Left ventricle myocardium inferior (tissue), 1 donor: ENCODE measurements at regions not wholly inside any gene's neighbourhood (a gene's known extent, or its start where the extent isn't known, plus 50 kb on each side); places are given as distances from the start of the nearest gene placed in this dataset.
"Not testable (repeated sequence)": the region's sequence is repeated elsewhere in the genome, so short reads cannot be mapped to it uniquely, and the experiment has no call there.

ENCODE experiments used
- DNase-seq: peaks from one replicate; pipeline ENCODE4 v3.0.0-alpha.2; 2020
- H3K27ac ChIP-seq: fragments of 200-600 bp; replicated peaks from 2 replicates; pipeline ENCODE4 v1.8.0; 2021
- H3K27me3 ChIP-seq: fragments of 200-600 bp; 2 replicates; pipeline ENCODE4 v1.8.0; 2021; ENCODE audit warnings: low read depth
- H3K36me3 ChIP-seq: fragments of 200-600 bp; 2 replicates; pipeline ENCODE4 v1.8.0; 2021
- H3K4me1 ChIP-seq: fragments of 200-600 bp; 2 replicates; pipeline ENCODE4 v1.8.0; 2021
- H3K4me3 ChIP-seq: fragments of 200-600 bp; 2 replicates; pipeline ENCODE4 v1.8.0; 2021; ENCODE audit warnings: mild to moderate bottlenecking, moderate library complexity
- H3K9me3 ChIP-seq: fragments of 200-600 bp; replicated peaks from 2 replicates; pipeline ENCODE4 v1.8.0; 2021
- intact Hi-C: fragments of 100-400 bp; cut with micrococcal nuclease; formaldehyde crosslinking; loops from one replicate; pipeline ENCODE4 v1.11.0; 2022
- TF ChIP-seq, protein P1 (sequence below): fragments of 200-600 bp; IDR thresholded peaks from 2 replicates; pipeline ENCODE4 v1.8.0; 2021; ENCODE audit warnings: antibody characterized with exemption, mild to moderate bottlenecking, borderline replicate concordance
- donor health status: DM: no; HTN: yes; CAD: no; lungs with severe emphysema.

- Histone ChIP-seq H3K4me3 (no peak overlapping the region), H3K9me3 (no peaks in the 10 kb centered on the region), H3K4me1 (no peaks in the 10 kb centered on the region), H3K27ac (no peak overlapping the region), H3K27me3 (no peaks in the 10 kb centered on the region), H3K36me3 (no peaks in the 10 kb centered on the region)
- no peak for DNase-seq
- intact Hi-C loops, result no loop called here
- TF ChIP-seq, protein P1, sequence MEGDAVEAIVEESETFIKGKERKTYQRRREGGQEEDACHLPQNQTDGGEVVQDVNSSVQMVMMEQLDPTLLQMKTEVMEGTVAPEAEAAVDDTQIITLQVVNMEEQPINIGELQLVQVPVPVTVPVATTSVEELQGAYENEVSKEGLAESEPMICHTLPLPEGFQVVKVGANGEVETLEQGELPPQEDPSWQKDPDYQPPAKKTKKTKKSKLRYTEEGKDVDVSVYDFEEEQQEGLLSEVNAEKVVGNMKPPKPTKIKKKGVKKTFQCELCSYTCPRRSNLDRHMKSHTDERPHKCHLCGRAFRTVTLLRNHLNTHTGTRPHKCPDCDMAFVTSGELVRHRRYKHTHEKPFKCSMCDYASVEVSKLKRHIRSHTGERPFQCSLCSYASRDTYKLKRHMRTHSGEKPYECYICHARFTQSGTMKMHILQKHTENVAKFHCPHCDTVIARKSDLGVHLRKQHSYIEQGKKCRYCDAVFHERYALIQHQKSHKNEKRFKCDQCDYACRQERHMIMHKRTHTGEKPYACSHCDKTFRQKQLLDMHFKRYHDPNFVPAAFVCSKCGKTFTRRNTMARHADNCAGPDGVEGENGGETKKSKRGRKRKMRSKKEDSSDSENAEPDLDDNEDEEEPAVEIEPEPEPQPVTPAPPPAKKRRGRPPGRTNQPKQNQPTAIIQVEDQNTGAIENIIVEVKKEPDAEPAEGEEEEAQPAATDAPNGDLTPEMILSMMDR, result no peak
Measured at GRCh38 chr13:37510441-37510840, 88.1 kb downstream of the POSTN start.

- H3K4me3 ChIP-seq, result no peak overlapping the region
- TF ChIP-seq, protein P1, result no peak
- H3K9me3 ChIP-seq, result no peaks in the 10 kb centered on the region
- no peak overlapping the region for H3K27ac ChIP-seq
- no peak for DNase-seq
- intact Hi-C loops, result no loop called here
- no peaks in the 10 kb centered on the region for H3K27me3 ChIP-seq
- H3K4me1 ChIP-seq, result no peaks in the 10 kb centered on the region
- no peaks in the 10 kb centered on the region for H3K36me3 ChIP-seq
Measured at GRCh38 chr13:37505531-37505930, 93.0 kb downstream of the POSTN start.

- Histone ChIP-seq H3K4me3 (no peak overlapping the region), H3K36me3 (no peaks in the 10 kb centered on the region), H3K27me3 (no peaks in the 10 kb centered on the region), H3K4me1 (no peaks in the 10 kb centered on the region), H3K9me3 (no peaks in the 10 kb centered on the region), H3K27ac (no peak overlapping the region)
- TF ChIP-seq, protein P1, result no peak
- intact Hi-C loops, result no loop called here
- no peak for DNase-seq
Measured at GRCh38 chr13:37504251-37504650, 94.3 kb downstream of the POSTN start.

DNA sequence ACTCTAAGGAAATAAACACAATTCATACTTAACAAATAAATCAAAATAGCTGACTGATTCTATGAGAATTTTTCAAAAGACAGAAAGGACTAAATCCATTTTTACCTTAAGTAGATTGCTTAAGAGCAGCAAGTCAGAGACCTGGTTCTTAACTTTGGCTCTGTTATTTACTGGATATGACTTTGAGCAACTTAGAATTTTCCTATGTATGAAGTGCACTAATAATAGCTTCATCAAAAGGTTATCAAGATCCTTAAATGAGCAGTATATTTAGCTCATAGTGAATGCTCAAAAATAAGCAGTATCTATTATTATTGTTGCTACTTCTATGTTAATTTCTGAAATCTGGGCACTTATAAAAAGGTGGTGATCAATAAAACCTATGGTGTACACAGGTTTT is 95.3 kb downstream of the POSTN start:
- no peak overlapping the region for H3K4me3 ChIP-seq
- intact Hi-C loops, result no loop called here
- H3K27me3 ChIP-seq, result no peaks in the 10 kb centered on the region
- no peak for DNase-seq
- TF ChIP-seq, protein P1, result no peak
- no peak overlapping the region for H3K27ac ChIP-seq
- H3K9me3 ChIP-seq, result no peaks in the 10 kb centered on the region
- no peaks in the 10 kb centered on the region for H3K36me3 ChIP-seq
- H3K4me1 ChIP-seq, result no peaks in the 10 kb centered on the region

DNA sequence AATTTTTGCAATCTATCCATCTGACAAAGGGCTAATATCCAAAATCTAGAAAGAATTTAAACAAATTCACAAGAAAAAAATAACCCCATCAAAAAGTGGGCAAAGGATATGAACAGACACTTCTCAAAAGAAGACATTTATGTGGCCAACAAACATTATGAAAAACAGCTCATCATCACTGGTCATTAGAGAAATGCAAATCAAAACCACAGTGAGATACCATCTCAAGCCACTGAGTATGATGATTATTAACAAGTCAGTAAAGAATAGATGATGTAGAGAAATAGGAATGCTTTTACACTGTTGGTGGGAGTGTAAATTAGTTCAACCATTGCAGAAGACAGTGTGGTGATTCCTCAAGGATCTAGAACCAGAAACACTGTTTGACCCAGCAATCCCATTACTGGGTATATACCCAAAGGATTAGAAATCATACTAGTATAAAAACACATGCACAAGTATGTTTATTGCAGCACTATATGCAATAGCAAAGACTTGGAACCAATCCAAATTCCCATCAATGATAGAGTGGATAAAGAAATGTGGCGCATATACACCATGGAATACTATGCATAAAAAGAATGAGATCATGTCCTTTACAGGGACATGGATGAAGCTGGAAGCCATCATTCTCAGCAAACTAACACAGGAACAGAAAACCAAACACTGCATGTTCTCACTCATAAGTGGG is 96.1 kb downstream of the POSTN start:
- H3K27me3 ChIP-seq, H3K4me3 ChIP-seq, H3K36me3 ChIP-seq, H3K27ac ChIP-seq, H3K4me1 ChIP-seq, intact Hi-C loops, H3K9me3 ChIP-seq, DNase-seq: not testable (repeated sequence)

- Histone ChIP-seq H3K27me3 (no peaks in the 10 kb centered on the region), H3K27ac (no peak overlapping the region), H3K4me1 (no peaks in the 10 kb centered on the region), H3K36me3 (no peaks in the 10 kb centered on the region), H3K4me3 (no peak overlapping the region), H3K9me3 (no peaks in the 10 kb centered on the region)
- TF ChIP-seq, protein P1, result no peak
- no peak for DNase-seq
- intact Hi-C loops, result no loop called here
Measured at GRCh38 chr13:37501187-37501586, 97.4 kb downstream of the POSTN start.
